K562 (cell line): ENCODE measurements at regions not wholly inside any gene's neighbourhood (a gene's known extent, or its start where the extent isn't known, plus 50 kb on each side); places are given as distances from the start of the nearest gene placed in this dataset.

Source experiments
- ATAC-seq: fragments of 200-7000 bp; cut with Tn5 transposase; 3 replicates; pipeline ENCODE4 v1.9.1; 2020; ENCODE audit warnings: moderate library complexity
- BruUV-seq: library from RNA; stranded (reverse); fragments of 400-500 nt; replicated peaks from 2 replicates; lab custom pipeline; 2021; lab: Mats Ljungman, UMichigan
- CTCF ChIA-PET: fragments of 300-600 bp; formaldehyde crosslinking; extraction: SDS; loops from one replicate; lab custom pipeline; 2021; ENCODE audit warnings: low intra/inter-chr PET ratio; lab: Yijun Ruan, JAX
- POLR2A ChIA-PET: fragments of 300-600, 350-650 bp; sonication (Branson Sonifier 250); formaldehyde crosslinking; extraction: SDS; loops from one replicate; lab custom pipeline; 2021; ENCODE audit warnings: antibody characterized with exemption, inconsistent platforms; lab: Yijun Ruan, JAX
- DNase-seq, 4 experiments: peaks; one replicate each; pipeline versions ENCODE4 v3.0.0 to v3.0.0-alpha.2; 2011 to 2018; ENCODE audit warnings: low spot score in 3 of 4, mixed read lengths in 3 of 4; ENCODE audit errors: extremely low read depth in 1 of 4
- FAIRE-seq: peaks from 2 replicates; lab custom pipeline; 2011; peaks lifted over from hg19 to GRCh38; lab: Jason Lieb, UNC
- H2AFZ ChIP-seq: 2 replicates; pipeline ENCODE4 v1.6.0; 2011; ENCODE audit warnings: low read depth, low read length, control low read depth, inconsistent platforms
- H3K27ac ChIP-seq: fragments of 200-600 bp; 3 replicates; pipeline ENCODE4 v1.8.0; 2011; ENCODE audit warnings: low read depth, mild to moderate bottlenecking, control low read depth, inconsistent platforms, low read length, moderate library complexity, mixed read lengths; ENCODE audit errors: extremely low read depth
- H3K27me3 ChIP-seq, 2 experiments: fragments of 300-600 bp in 1 of 2; 2 replicates in 1 of 2; 3 replicates in 1 of 2; pipeline versions ENCODE4 v1.6.0 to v1.8.0; 2011; ENCODE audit warnings: inconsistent platforms in 2 of 2, low read length in 2 of 2, mild to moderate bottlenecking in 1 of 2, mixed read lengths in 1 of 2, moderate library complexity in 1 of 2; ENCODE audit not compliant: control insufficient read depth in 2 of 2, insufficient read depth in 2 of 2
- H3K36me3 ChIP-seq: fragments of 300-600 bp; 3 replicates; pipeline ENCODE4 v1.8.0; 2011; ENCODE audit warnings: mild to moderate bottlenecking, low read length, inconsistent platforms; ENCODE audit not compliant: control insufficient read depth, insufficient read depth
- H3K4me1 ChIP-seq, 2 experiments: fragments of 200-600 bp in 1 of 2; replicated peaks in 1 of 2; 2 replicates in 1 of 2; 3 replicates in 1 of 2; pipeline versions ENCODE4 v1.5.1 to v1.8.0; 2011; ENCODE audit warnings: inconsistent platforms in 2 of 2, low read length in 2 of 2, mild to moderate bottlenecking in 1 of 2, mixed read lengths in 1 of 2, moderate library complexity in 1 of 2; ENCODE audit not compliant: control insufficient read depth in 2 of 2, insufficient read depth in 2 of 2
- H3K4me2 ChIP-seq: 2 replicates; pipeline ENCODE4 v1.6.1; 2011; ENCODE audit warnings: low read length, control low read depth, inconsistent platforms, mixed read lengths; ENCODE audit not compliant: insufficient read depth
- H3K4me3 ChIP-seq: fragments of 200-600 bp; sonication (generic), shearing (Covaris generic); 2 replicates; pipeline ENCODE4 v1.5.1; 2016; ENCODE audit warnings: control low read depth, inconsistent platforms
- H3K79me2 ChIP-seq: fragments of 200-600 bp; 3 replicates; pipeline ENCODE4 v1.8.0; 2011; ENCODE audit warnings: low read length, inconsistent platforms; ENCODE audit not compliant: control insufficient read depth, insufficient read depth
- H3K9ac ChIP-seq, 2 experiments: 2 replicates each; pipeline versions ENCODE4 v1.6.0 to v1.6.1; 2011; ENCODE audit warnings: low read depth in 2 of 2, low read length in 2 of 2, control low read depth in 1 of 2, inconsistent platforms in 1 of 2, mild to moderate bottlenecking in 1 of 2, mixed read lengths in 1 of 2; ENCODE audit not compliant: insufficient read depth in 1 of 2
- H3K9me1 ChIP-seq: one replicate; pipeline ENCODE4 v1.6.0; 2011; ENCODE audit warnings: inconsistent platforms, mild to moderate bottlenecking, low read length, moderate library complexity; ENCODE audit not compliant: control insufficient read depth, insufficient read depth
- H3K9me3 ChIP-seq: replicated peaks from 2 replicates; pipeline ENCODE4 v1.5.1; 2011; ENCODE audit warnings: low read depth, low read length, inconsistent platforms; ENCODE audit not compliant: control insufficient read depth, insufficient read depth
- H4K20me1 ChIP-seq: replicated peaks from 2 replicates; pipeline ENCODE4 v1.6.1; 2011; ENCODE audit warnings: low read length, inconsistent platforms, mixed read lengths; ENCODE audit not compliant: control insufficient read depth, insufficient read depth
- DACH1 ChIP-seq: fragments of 450-650 bp; IDR thresholded peaks from 2 replicates; pipeline ENCODE4 v1.6.1; 2018; ENCODE audit not compliant: partially characterized antibody
- DIDO1 ChIP-seq: fragments of 450-650 bp; IDR thresholded peaks from 2 replicates; pipeline ENCODE4 v1.6.1; 2016; ENCODE audit warnings: low read depth, missing biosample characterization, missing genetic modification characterization
- GTF2B ChIP-seq: IDR thresholded peaks from 2 replicates; pipeline ENCODE4 v1.6.1; 2011; ENCODE audit not compliant: insufficient read length; ENCODE audit errors: extremely low read depth
- GTF3C2 ChIP-seq: IDR thresholded peaks from 3 replicates; pipeline ENCODE4 v1.6.1; 2011; ENCODE audit warnings: borderline replicate concordance, mild to moderate bottlenecking, moderate library complexity; ENCODE audit not compliant: insufficient read length; ENCODE audit errors: extremely low read depth
- KLF10 ChIP-seq: fragments of 250-450 bp; sonication (Bioruptor Pico); IDR thresholded peaks from 2 replicates; pipeline ENCODE4 v1.6.1; 2021; ENCODE audit warnings: matching md5 sums
- POLR2AphosphoS2 ChIP-seq: IDR thresholded peaks from 2 replicates; pipeline ENCODE4 v1.6.1; 2012; ENCODE audit warnings: low read length, improper control_type of control experiment
- RAD51 ChIP-seq: fragments of 450-650 bp; IDR thresholded peaks from 2 replicates; pipeline ENCODE4 v1.7.1; 2016; ENCODE audit warnings: low read depth, mild to moderate bottlenecking, borderline replicate concordance
- RBM39 ChIP-seq: fragments of 200-400 bp; formaldehyde crosslinking; optimal IDR thresholded peaks from 2 replicates; pipeline ENCODE3; 2018; ENCODE audit warnings: low read depth, low read length
- SP1 ChIP-seq: sonication (generic); formaldehyde crosslinking; IDR thresholded peaks from 2 replicates; pipeline ENCODE4 v1.8.1; 2022; ENCODE audit warnings: mild to moderate bottlenecking, missing genetic modification reagents
- TCFL5 ChIP-seq: fragments of 250-450 bp; sonication (Bioruptor Pico); conservative IDR thresholded peaks from 2 replicates; pipeline ENCODE4 v1.6.1; 2021; ENCODE audit warnings: mild to moderate bottlenecking, moderate library complexity, matching md5 sums
- YY1 ChIP-seq, 3 experiments: IDR thresholded peaks; 2 replicates each; pipeline ENCODE4 v1.6.1; 2011; ENCODE audit warnings: low read length in 2 of 3, mild to moderate bottlenecking in 2 of 3, moderate library complexity in 2 of 3, borderline replicate concordance in 1 of 3, control low read depth in 1 of 3, low read depth in 1 of 3; ENCODE audit not compliant: insufficient read depth in 3 of 3, insufficient replicate concordance in 2 of 3, control insufficient read depth in 1 of 3, insufficient read length in 1 of 3; ENCODE audit errors: extremely low read depth in 1 of 3
- ZBTB9 ChIP-seq: fragments of 450-650 bp; formaldehyde crosslinking; IDR thresholded peaks from 2 replicates; pipeline ENCODE4 v1.4.0; 2020; ENCODE audit warnings: mild to moderate bottlenecking, moderate library complexity
- ZFP1 ChIP-seq: fragments of 450-650 bp; formaldehyde crosslinking; IDR thresholded peaks from 2 replicates; pipeline ENCODE4 v1.4.0; 2020; ENCODE audit warnings: mild to moderate bottlenecking, mixed read lengths
- ZNF174 ChIP-seq: fragments of 250-450 bp; sonication (Bioruptor Pico); IDR thresholded peaks from 2 replicates; pipeline ENCODE4 v1.4.0; 2020; ENCODE audit warnings: mild to moderate bottlenecking
- WGBS: fragments of 100-300 bp; shearing (Covaris generic); methylation state at CpG from one replicate; pipeline ENCODE4 v1.1.6; 2016; ENCODE audit warnings: low coverage, mixed read lengths; ENCODE audit not compliant: insufficient coverage; ENCODE audit errors: missing lambda C conversion rate; 5-methylcytosine and 5-hydroxymethylcytosine counted together
- in situ Hi-C: fragments of 300-500 bp; cut with MboI; formaldehyde crosslinking; loops from 4 replicates; pipeline ENCODE4 v1.15.0; 2018; ENCODE audit warnings: inconsistent platforms, mixed read lengths
- intact Hi-C: fragments of 100-400 bp; cut with micrococcal nuclease; formaldehyde crosslinking; loops from 2 replicates; pipeline ENCODE4 v1.14.2; 2022

DNA sequence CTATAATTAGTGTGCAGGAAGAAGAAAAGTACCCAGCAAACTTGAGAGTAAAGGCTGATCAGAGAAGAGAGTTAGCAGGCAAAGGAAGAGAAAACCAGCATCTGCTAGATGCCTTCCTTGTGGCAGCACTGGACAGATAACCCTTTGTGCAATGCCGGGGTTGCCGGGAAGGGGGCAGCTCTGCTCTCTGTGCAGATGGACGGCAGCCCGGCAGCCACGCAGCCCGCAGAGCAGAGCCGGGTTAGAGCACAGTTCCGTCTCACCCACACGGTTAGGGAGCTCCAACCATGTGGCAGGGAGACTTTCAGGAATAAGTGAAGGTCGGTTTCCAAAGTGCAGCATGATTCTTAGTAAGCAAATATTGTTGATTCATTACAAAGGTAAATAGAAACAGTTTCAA, 80.0 kb upstream of the RPS6KA2 start (continued):
- peak in 1 of 3 experiments; percentile 32 for TF ChIP-seq YY1 (IDR thresholded peaks at IDR 0.05; ENCODE audit: borderline replicate concordance in 1 of 3, control insufficient read depth in 1 of 3, extremely low read depth in 1 of 3, insufficient read depth in 3 of 3, insufficient read length in 1 of 3, insufficient replicate concordance in 2 of 3, low read depth in 1 of 3, low read length in 2 of 3)
- TF ChIP-seq, all 486 proteins: peak for 4

DNA sequence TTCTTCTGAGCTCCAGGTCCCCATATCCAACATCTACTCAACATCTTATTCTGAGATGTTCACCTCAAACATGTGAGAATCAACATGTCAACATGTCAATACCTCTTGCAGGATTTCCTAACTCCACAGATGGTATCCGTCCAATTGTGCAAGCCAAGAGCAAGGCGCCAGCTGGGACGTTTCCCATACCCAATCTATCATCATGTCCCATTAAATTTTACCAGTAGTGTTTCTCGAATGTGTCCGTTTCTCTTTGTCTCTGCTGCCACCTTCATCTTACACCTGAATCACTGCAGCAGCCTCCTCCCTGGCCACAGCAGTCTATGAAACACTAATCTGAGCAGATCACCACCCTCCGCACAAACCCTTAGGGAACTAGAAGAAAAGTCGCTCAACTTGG, 78.0 kb upstream of the RPS6KA2 start:
- H3K4me1 ChIP-seq = no peaks in the 10 kb centered on the region
- no peak for TF ChIP-seq DIDO1
- TF ChIP-seq POLR2AphosphoS2 = no peak
- no peak for TF ChIP-seq RAD51
- no peak for TF ChIP-seq TCFL5 (CRISPR knock-in tag)
- TF ChIP-seq GTF3C2 = no peak
- TF ChIP-seq ZBTB9 (CRISPR knock-in tag) = no peak
- no peak for TF ChIP-seq DACH1
- TF ChIP-seq ZFP1 (CRISPR knock-in tag) = no peak
- TF ChIP-seq SP1 (CRISPR knock-in tag) = no peak
- no peak for TF ChIP-seq KLF10 (CRISPR knock-in tag)
- no peak for TF ChIP-seq ZNF174 (CRISPR knock-in tag)
- TF ChIP-seq GTF2B = no peak
- TF ChIP-seq RBM39 = no peak

More for the DNA sequence above, 78.0 kb upstream of the RPS6KA2 start:
- no peaks in the 10 kb centered on the region for H3K79me2 ChIP-seq
- no peak overlapping the region for H3K27ac ChIP-seq
- FAIRE-seq (no peak), DNase-seq (no peak), ATAC-seq (no peak)
- CTCF ChIA-PET = no interaction called here
- BruUV-seq = no TSS peak
- intact Hi-C loops (loop anchor here (10.0 kb wide), 1 partner anchor 430 kb away; no protein-coding TSS in a partner anchor), in situ Hi-C loops (no loop called here)
- H3K9ac ChIP-seq = no peak overlapping the region
- no peak overlapping the region for H3K4me3 ChIP-seq
- no peak overlapping the region for H3K4me2 ChIP-seq
- no peaks in the 10 kb centered on the region for H3K9me3 ChIP-seq
- H2AFZ ChIP-seq = no peak overlapping the region
- POLR2A ChIA-PET = no interaction called here
- H3K36me3 ChIP-seq = no peaks in the 10 kb centered on the region
- peaks cover 9 to 33% of the 10 kb centered on the region in 2 experiments; a peak in 3 of 5 replicates for H3K27me3 ChIP-seq
- H3K9me1 ChIP-seq = no peaks in the 10 kb centered on the region
- 1% methylated on average over 7 of the region's 7 CpGs for WGBS
- no peaks in the 10 kb centered on the region for H4K20me1 ChIP-seq
